ENCODE measurements at regions not wholly inside any gene's neighbourhood (a gene's known extent, or its start where the extent isn't known, plus 50 kb on each side); places are given as distances from the start of the nearest gene placed in this dataset.

GRCh38 chr6:1049170-1049569 is 262.7 kb upstream of the FOXQ1 start:
- H3K4me3 ChIP-seq, result no peak overlapping the region
- no peak overlapping the region for H3K27ac ChIP-seq
- H3K36me3 ChIP-seq (ENCODE audit: low read depth, missing control alignments), result no peaks in the 10 kb centered on the region
- no peak for DNase-seq
- no peaks in the 10 kb centered on the region for H3K27me3 ChIP-seq
- TF ChIP-seq CTCF (IDR thresholded peaks at IDR 0.05), result no peak
- TF ChIP-seq POLR2A (IDR thresholded peaks at IDR 0.05), result no peak
- intact Hi-C loops (cut with DNase I; ENCODE audit: low total_unique reads), result no loop called here
- H3K4me1 ChIP-seq, result no peaks in the 10 kb centered on the region
- 96 to 100% methylated on average over 1 of the region's 1 CpG for WGBS, 2 donors
- H3K9me3 ChIP-seq, result no peaks in the 10 kb centered on the region

- intact Hi-C loops (cut with DNase I; ENCODE audit: low total_unique reads), result no loop called here
- H3K9me3 ChIP-seq, result no peaks in the 10 kb centered on the region
- H3K27ac ChIP-seq, result no peak overlapping the region
- H3K36me3 ChIP-seq (ENCODE audit: low read depth, missing control alignments), result no peaks in the 10 kb centered on the region
- no peak for DNase-seq
- H3K27me3 ChIP-seq, result no peaks in the 10 kb centered on the region
- H3K4me1 ChIP-seq, result no peaks in the 10 kb centered on the region
- H3K4me3 ChIP-seq, result no peak overlapping the region
- TF ChIP-seq POLR2A (IDR thresholded peaks at IDR 0.05), result no peak
- TF ChIP-seq CTCF (IDR thresholded peaks at IDR 0.05), result no peak
- 47 to 48% methylated on average over 13 of the region's 13 CpGs for WGBS, 2 donors
Observed at GRCh38 chr6:1047981-1048541, 263.8 kb upstream of the FOXQ1 start.

- Histone ChIP-seq H3K4me1 (no peaks in the 10 kb centered on the region), H3K27me3 (no peaks in the 10 kb centered on the region), H3K36me3 (ENCODE audit: low read depth, missing control alignments) (no peaks in the 10 kb centered on the region), H3K27ac (no peak overlapping the region), H3K4me3 (no peak overlapping the region), H3K9me3 (no peaks in the 10 kb centered on the region)
- TF ChIP-seq POLR2A (IDR thresholded peaks at IDR 0.05) (no peak), CTCF (IDR thresholded peaks at IDR 0.05) (no peak)
- no peak for DNase-seq
- intact Hi-C loops (cut with DNase I; ENCODE audit: low total_unique reads), result no loop called here
- 80 to 93% methylated on average over 2 of the region's 2 CpGs for WGBS, 2 donors
Observed at GRCh38 chr6:1045239-1045638, 266.7 kb upstream of the FOXQ1 start.

- intact Hi-C loops (cut with DNase I; ENCODE audit: low total_unique reads), result no loop called here
- DNase-seq, result no peak
- H3K36me3 ChIP-seq (ENCODE audit: low read depth, missing control alignments), result no peaks in the 10 kb centered on the region
- no peaks in the 10 kb centered on the region for H3K4me1 ChIP-seq
- no peak for TF ChIP-seq CTCF (IDR thresholded peaks at IDR 0.05)
- TF ChIP-seq POLR2A (IDR thresholded peaks at IDR 0.05), result no peak
- H3K27ac ChIP-seq, result no peak overlapping the region
- H3K4me3 ChIP-seq, result no peak overlapping the region
- H3K27me3 ChIP-seq, result no peaks in the 10 kb centered on the region
- 75 to 84% methylated on average over 6 to 7 of the region's 7 CpGs for WGBS, 2 donors
- H3K9me3 ChIP-seq, result no peaks in the 10 kb centered on the region
Observed at GRCh38 chr6:1044040-1044836, 267.7 kb upstream of the FOXQ1 start.

GRCh38 chr6:1043458-1043836 is 268.5 kb upstream of the FOXQ1 start:
- H3K27ac ChIP-seq, result no peak overlapping the region
- H3K9me3 ChIP-seq, result no peaks in the 10 kb centered on the region
- no peaks in the 10 kb centered on the region for H3K4me1 ChIP-seq
- H3K36me3 ChIP-seq (ENCODE audit: low read depth, missing control alignments), result no peaks in the 10 kb centered on the region
- H3K27me3 ChIP-seq, result no peaks in the 10 kb centered on the region
- TF ChIP-seq POLR2A (IDR thresholded peaks at IDR 0.05) (no peak), CTCF (IDR thresholded peaks at IDR 0.05) (no peak)
- 89% methylated on average over 8 of the region's 8 CpGs for WGBS, 2 donors
- no peak for DNase-seq
- intact Hi-C loops (cut with DNase I; ENCODE audit: low total_unique reads), result no loop called here
- no peak overlapping the region for H3K4me3 ChIP-seq

All from testis (tissue), 2 donors.